Smooth muscle cell (in vitro differentiated cells): ENCODE measurements at regions not wholly inside any gene's neighbourhood (a gene's known extent, or its start where the extent isn't known, plus 50 kb on each side); places are given as distances from the start of the nearest gene placed in this dataset.

Experiments
- DNase-seq: peaks from one replicate; lab custom pipeline; 2025; ENCODE audit not compliant: unreplicated experiment; lab: John Stamatoyannopoulos, UW
- H2AFZ ChIP-seq: fragments of 200-600 bp; sonication (generic); 2 replicates; pipeline ENCODE4 v1.6.0; 2016; ENCODE audit warnings: antibody characterized with exemption, low read depth, mild to moderate bottlenecking
- H3F3A ChIP-seq: fragments of 200-600 bp; sonication (generic); 2 replicates; pipeline ENCODE4 v1.6.0; 2017; ENCODE audit warnings: antibody characterized with exemption, low read depth
- H3K27ac ChIP-seq: fragments of 200-600 bp; sonication (generic); 2 replicates; pipeline ENCODE4 v1.5.1; 2016; ENCODE audit warnings: low read depth, mild to moderate bottlenecking
- H3K27me3 ChIP-seq: fragments of 200-600 bp; sonication (generic); 2 replicates; pipeline ENCODE4 v1.6.1; 2016; ENCODE audit warnings: low read depth, mild to moderate bottlenecking
- H3K36me3 ChIP-seq: fragments of 200-600 bp; sonication (generic); 2 replicates; pipeline ENCODE4 v1.5.1; 2016; ENCODE audit warnings: low read depth
- H3K4me1 ChIP-seq: fragments of 200-600 bp; sonication (generic); 2 replicates; pipeline ENCODE4 v1.5.1; 2016; ENCODE audit warnings: low read depth
- H3K4me2 ChIP-seq: fragments of 200-600 bp; sonication (generic); 2 replicates; pipeline ENCODE4 v1.6.0; 2016; ENCODE audit warnings: mild to moderate bottlenecking
- H3K4me3 ChIP-seq: fragments of 200-600 bp; sonication (generic); 2 replicates; pipeline ENCODE4 v1.5.1; 2016; ENCODE audit warnings: mild to moderate bottlenecking
- H3K79me2 ChIP-seq: fragments of 200-600 bp; sonication (generic); 2 replicates; pipeline ENCODE4 v1.6.0; 2016; ENCODE audit warnings: low read depth, mild to moderate bottlenecking
- H3K9ac ChIP-seq: fragments of 200-600 bp; sonication (generic); 2 replicates; pipeline ENCODE4 v1.6.0; 2016; ENCODE audit warnings: low read depth
- H3K9me3 ChIP-seq: fragments of 200-600 bp; sonication (generic); replicated peaks from 2 replicates; pipeline ENCODE4 v1.5.1; 2016; ENCODE audit warnings: low read depth
- H4K20me1 ChIP-seq: fragments of 200-600 bp; sonication (generic); 2 replicates; pipeline ENCODE4 v1.6.0; 2016; ENCODE audit warnings: low read depth
- WGBS: methylation state at CpG from one replicate; pipeline ENCODE4 v1.1.7; 2016; ENCODE audit warnings: low lambda C conversion rate; 5-methylcytosine and 5-hydroxymethylcytosine counted together
- TF ChIP-seq, protein P1 (sequence below): fragments of 200-600 bp; sonication (generic); IDR thresholded peaks from 2 replicates; pipeline ENCODE4 v1.5.1; 2017; ENCODE audit warnings: borderline replicate concordance, mild to moderate bottlenecking, antibody characterized with exemption; ENCODE audit not compliant: insufficient read depth, poor library complexity, severe bottlenecking

DNA sequence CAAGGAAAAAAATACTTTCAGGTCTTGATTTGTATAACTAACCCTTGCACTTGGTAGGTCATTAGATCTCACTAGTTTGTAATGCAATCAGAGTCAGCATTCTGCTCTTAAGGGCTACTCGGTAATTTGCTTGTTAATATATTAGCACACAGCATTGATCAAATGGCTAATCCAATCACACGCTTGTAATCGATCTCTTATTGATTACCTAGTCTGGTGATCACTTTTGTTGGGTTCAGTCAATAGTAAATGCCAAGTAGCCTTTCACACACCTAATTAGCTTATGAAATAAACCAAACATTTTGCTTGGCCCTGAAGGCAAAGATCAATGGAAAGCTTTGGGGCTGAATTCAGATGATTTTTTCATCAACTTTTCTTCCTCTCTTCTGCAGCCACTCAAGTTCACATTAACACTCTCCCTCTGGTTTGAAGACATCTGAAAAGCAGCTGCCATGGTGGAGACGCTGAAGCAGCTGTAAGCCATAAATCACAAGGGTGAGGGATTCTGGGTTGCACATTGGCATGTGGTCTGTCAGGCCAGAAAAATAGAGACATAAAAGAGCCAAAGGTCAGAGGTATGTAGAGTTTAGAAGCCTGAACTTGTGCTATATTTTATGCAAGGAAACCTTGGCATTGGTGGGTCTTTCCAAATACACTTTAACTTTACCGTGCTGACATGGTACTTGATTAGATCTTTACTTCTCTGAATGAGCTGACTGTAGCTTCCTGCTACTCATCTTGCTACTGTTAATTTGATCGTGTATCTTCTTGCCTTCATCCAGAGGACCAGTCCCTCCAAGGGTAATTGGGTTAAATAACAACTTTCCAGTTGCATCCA is 234.4 kb downstream of the SIM1 start:
- no peak overlapping the region for H3K9ac ChIP-seq
- H3K9me3 ChIP-seq, result no peaks in the 10 kb centered on the region
- no peaks in the 10 kb centered on the region for H3K36me3 ChIP-seq
- H3K79me2 ChIP-seq, result no peaks in the 10 kb centered on the region
- H3K27ac ChIP-seq, result no peak overlapping the region
- TF ChIP-seq, protein P1, sequence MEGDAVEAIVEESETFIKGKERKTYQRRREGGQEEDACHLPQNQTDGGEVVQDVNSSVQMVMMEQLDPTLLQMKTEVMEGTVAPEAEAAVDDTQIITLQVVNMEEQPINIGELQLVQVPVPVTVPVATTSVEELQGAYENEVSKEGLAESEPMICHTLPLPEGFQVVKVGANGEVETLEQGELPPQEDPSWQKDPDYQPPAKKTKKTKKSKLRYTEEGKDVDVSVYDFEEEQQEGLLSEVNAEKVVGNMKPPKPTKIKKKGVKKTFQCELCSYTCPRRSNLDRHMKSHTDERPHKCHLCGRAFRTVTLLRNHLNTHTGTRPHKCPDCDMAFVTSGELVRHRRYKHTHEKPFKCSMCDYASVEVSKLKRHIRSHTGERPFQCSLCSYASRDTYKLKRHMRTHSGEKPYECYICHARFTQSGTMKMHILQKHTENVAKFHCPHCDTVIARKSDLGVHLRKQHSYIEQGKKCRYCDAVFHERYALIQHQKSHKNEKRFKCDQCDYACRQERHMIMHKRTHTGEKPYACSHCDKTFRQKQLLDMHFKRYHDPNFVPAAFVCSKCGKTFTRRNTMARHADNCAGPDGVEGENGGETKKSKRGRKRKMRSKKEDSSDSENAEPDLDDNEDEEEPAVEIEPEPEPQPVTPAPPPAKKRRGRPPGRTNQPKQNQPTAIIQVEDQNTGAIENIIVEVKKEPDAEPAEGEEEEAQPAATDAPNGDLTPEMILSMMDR, result no peak
- no peak overlapping the region for H2AFZ ChIP-seq
- H3F3A ChIP-seq, result no peaks in the 10 kb centered on the region
- no peak for DNase-seq
- no peaks in the 10 kb centered on the region for H3K27me3 ChIP-seq
- H3K4me1 ChIP-seq, result peaks cover 4% of the 10 kb centered on the region
- H4K20me1 ChIP-seq, result no peaks in the 10 kb centered on the region
- no peak overlapping the region for H3K4me2 ChIP-seq
- 65% methylated on average over 6 of the region's 6 CpGs for WGBS
- H3K4me3 ChIP-seq, result no peak overlapping the region

DNA sequence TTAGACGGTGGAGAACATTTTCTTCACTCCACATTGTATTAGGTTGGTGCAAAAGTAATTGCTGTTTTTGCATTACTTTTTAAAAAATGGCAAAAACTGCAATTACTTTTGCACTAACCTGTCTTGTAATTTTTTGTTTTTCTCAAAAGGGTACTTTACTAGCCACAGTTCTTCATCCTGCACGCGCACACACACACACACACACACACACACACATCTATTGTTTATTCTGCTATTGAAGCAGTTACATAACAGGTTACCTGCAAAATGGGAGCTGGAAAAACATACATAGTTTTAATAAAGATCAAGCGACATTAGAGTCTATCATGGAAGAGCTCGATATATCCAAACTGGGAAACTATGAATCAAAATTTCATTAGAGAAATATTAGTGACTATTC is 235.2 kb downstream of the SIM1 start:
- Histone ChIP-seq H3F3A (no peaks in the 10 kb centered on the region), H3K36me3 (no peaks in the 10 kb centered on the region), H3K4me2 (peak overlapping the region; percentile 88), H3K9ac (no peak overlapping the region), H3K4me1 (peaks cover 4% of the 10 kb centered on the region), H3K9me3 (no peaks in the 10 kb centered on the region), H3K4me3 (peak overlapping the region; percentile 58), H3K27me3 (no peaks in the 10 kb centered on the region), H3K27ac (peak overlapping the region; percentile 22), H3K79me2 (no peaks in the 10 kb centered on the region), H4K20me1 (no peaks in the 10 kb centered on the region), H2AFZ (peak overlapping the region; percentile 98)
- TF ChIP-seq, protein P1, result no peak
- DNase-seq, result no peak
- WGBS, result 65% methylated on average over 5 of the region's 5 CpGs

DNA sequence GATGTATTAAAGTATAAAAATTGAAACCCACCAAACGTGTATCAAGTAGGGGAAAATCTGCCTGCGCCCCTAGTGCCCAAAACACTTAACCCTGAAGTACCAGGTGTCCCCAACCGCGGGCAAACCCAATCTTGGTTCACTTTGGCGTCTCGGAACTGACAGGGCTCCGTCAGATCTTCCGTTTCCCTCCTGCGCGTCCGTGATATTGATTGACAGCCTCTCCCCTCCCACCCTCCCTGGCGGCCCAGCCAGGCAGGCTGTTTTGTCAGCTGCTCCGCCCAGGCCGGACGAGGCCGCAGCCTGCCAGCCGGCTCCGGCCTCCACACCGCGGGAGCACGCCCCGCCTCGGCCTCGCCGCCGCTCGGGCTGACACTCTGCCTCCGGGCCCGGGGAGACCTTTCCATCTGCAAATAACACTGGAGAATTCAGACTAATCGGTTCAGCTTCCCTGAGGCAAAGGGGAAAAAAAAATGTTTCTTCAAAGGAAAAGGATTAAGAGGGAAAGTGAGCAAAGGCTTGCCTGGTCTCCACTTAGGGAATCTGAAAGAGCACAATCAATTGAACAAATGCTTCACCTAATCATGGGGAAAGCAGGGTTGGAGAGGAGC is 234.9 kb upstream of the MCHR2 start:
- TF ChIP-seq, protein P1, result peak; percentile 17
- peak overlapping the region; percentile 52 for H3K9ac ChIP-seq
- H4K20me1 ChIP-seq, result no peaks in the 10 kb centered on the region
- H3K79me2 ChIP-seq, result no peaks in the 10 kb centered on the region
- H3K27ac ChIP-seq, result peak overlapping the region; percentile 22
- no peaks in the 10 kb centered on the region for H3K36me3 ChIP-seq
- H3K9me3 ChIP-seq, result no peaks in the 10 kb centered on the region
- peak overlapping the region; percentile 98 for H2AFZ ChIP-seq
- no peaks in the 10 kb centered on the region for H3F3A ChIP-seq
- 1% methylated on average over 22 of the region's 30 CpGs for WGBS
- H3K4me3 ChIP-seq, result peak overlapping the region; percentile 58
- peak; percentile 20 for DNase-seq
- peak overlapping the region; percentile 88 for H3K4me2 ChIP-seq
- no peaks in the 10 kb centered on the region for H3K27me3 ChIP-seq
- peaks cover 4% of the 10 kb centered on the region for H3K4me1 ChIP-seq
